ENCODE measurements at regions not wholly inside any gene's neighbourhood (a gene's known extent, or its start where the extent isn't known, plus 50 kb on each side); places are given as distances from the start of the nearest gene placed in this dataset.

GRCh38 chr14:76974365-76974764, 54.1 kb downstream of the IRF2BPL start:
- DNase-seq (ENCODE audit: low spot score): no peak

DNA sequence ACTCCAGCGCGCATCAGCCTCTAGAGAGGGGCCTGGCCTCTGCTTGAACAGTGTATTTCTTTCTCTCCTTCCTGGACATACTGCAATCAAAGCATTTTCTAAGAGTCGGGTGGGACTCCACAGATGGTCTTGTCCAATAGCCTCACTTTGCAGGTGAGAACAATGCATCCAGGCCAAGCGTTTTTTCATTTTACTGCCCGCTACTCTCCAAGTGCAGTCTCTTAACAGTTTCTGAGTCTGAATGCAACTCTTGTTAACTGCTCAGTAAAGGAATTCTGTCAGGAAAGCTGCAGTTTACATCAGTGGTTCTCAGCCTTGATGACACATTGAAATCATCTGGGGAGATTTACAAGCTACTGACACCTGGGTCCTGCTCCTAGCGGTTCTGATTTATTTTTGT, 57.0 kb downstream of the IRF2BPL start:
- no peak for DNase-seq (ENCODE audit: low spot score)

DNA sequence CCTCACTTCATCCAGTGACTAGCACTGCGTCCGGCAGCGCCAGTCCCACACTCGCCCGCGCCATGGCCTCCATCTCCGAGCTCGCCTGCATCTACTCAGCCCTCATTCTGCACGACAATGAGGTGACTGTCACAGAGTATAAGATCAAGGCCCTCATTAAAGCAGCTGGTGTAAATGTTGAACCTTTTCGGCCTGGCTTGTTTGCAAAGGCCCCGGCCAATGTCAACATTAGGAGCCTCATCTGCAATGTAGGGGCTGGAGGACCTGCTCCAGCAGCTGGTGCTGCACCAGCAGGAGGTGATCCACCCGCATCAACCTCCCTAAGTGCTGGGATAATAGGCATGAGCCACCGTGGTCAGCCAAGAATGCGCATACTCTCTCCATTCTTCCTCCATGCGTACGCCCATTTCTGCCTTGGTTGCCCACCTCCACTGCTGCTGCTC, 59.9 kb downstream of the IRF2BPL start:
- no peak for DNase-seq (ENCODE audit: low spot score)

GRCh38 chr14:76967788-76968187, 60.7 kb downstream of the IRF2BPL start:
- DNase-seq (ENCODE audit: low spot score): no peak

DNA sequence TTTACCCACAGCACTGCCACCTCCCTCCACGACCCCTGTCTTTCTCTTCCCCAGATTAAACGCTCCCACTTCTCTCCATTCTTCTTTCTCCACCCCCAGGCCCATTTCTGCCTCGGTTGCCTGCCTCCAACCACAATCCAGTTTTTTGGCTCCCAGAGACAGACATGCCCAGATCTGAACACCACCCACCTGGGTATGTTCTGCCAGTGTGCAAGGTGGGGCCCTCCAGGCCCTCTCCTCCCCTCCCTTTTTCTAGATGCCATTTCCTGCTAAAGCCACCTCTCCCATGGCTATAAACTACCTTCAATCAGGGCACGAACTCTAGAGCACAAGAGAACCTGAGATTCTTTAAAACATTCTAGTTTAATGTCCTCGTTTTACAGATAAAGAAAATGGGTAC, 63.3 kb downstream of the IRF2BPL start:
- no peak for DNase-seq (ENCODE audit: low spot score)

DNA sequence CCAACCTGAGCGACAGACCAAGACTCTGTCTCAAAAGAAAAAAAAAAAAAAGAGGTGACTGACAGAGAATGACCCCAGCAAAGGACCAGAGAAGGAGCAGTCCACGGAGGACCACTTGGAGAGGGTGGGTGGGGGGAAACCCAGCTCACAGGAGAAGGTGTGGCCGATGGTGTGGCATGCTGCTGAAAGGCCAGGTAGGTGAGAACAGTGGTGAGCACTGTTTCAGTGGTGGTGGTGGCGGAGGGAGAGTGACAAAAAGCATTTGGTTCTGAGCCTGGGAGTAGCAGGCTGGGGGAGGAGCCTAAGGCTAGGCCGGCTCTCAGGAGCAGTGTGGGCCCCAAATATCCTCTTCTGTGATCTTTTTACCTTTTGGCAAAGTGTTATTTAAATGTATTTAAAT, 63.8 kb downstream of the IRF2BPL start:
- DNase-seq (ENCODE audit: low spot score): no peak

DNA sequence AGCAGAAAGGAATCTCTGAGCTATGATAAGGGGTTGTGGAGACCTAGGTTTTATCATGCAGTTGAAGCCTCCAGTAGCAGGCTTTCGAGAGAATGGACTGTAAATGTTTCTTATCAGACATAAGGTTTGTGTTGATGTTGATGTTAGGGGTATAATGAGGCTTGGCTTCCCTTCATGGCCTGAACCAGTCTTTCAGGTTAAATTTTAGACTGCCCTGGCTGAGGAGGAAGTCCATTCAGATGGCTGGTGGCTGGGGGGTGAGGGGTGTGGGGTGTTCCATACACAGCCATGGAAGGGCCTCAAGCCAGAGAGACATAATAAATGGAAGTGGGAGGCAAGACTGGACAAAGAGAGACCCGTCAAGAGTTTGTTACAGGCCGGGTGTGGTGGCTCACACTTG, 65.1 kb downstream of the IRF2BPL start:
- DNase-seq (ENCODE audit: low spot score): no peak

GRCh38 chr14:76962303-76962660, 66.2 kb downstream of the IRF2BPL start:
- DNase-seq (ENCODE audit: low spot score): no peak

- DNase-seq (ENCODE audit: low spot score): peak; percentile 98
Observed at GRCh38 chr14:76961631-76962302, 66.7 kb downstream of the IRF2BPL start.

- DNase-seq (ENCODE audit: low spot score): peak; percentile 57
Observed at GRCh38 chr14:76958980-76959710, 69.4 kb downstream of the IRF2BPL start.

DNA sequence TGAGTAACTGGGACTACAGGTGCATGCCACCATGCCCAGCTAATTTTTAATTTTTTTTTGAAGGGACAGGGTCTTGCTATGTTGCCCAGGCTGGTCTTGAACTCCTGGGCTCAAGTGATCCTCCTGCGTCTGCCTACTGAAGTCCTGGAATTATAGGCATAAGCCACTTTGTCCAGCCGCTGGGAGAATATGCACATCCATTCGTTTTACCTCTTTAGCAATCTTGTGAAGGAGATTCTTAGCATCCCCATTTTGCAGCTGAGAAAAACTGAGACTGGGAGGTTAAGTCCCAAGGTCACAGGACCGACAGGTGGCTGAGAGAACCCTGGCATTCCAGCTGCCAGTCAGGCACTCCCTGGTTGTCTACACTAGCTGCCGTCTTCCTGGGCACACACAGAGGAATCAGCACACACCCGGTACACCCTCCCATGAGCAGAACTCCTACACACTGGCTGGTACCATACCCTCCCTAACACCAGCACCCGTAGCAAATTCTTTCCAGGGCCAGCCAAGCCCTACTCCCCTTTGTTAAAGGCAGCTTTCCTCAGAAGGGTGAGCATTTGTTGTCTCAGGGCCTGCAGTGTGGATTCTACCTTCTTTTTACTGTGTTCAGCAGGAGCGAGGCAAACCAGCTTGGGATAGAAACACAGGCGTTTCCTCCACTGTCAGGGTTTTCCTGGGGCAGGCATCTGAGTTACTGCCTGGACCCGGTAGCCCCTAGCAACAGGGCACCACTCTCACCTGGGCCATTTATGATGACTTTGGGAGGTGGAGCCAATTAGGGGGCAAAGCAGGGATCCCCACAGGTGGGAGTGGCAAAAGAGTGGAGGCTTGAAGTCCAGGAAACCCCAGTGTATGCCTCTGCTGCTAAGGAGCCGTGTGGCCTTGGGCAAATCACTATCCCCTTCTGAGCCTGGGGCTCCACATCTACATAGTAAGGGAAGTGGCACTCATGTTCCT, 70.2 kb downstream of the IRF2BPL start:
- DNase-seq (ENCODE audit: low spot score): no peak

DNA sequence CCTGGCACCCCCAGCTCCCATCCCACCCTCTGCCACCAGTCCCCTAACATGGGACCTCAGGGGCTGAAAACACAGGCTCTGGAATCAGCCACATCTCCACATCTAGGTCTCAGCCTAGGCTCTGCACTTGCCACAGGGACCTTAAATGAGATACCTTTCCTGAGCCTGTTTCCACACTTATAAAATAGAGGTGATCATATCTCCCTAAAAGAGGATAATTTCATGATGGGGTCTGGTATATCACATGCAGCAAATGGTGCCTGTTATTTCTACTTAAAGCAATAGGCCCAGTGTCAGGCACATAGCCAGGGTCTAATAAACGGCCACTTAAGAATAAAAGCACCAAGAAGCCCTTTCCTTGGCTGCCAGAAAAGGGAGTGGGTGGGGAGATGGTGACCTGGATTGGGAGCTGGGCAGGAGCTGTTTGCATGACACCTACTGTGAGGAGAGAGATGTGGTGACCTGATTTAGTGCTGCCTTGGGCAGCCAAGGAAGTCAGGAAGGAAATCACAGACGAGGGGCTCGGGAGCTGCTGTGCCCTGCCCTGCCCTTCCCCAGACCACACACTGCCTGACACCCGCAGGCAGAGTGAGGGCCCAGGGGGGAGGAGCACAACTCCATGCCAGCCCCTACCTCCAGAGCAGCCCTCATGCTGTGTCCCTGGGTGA, 71.2 kb downstream of the IRF2BPL start:
- DNase-seq (ENCODE audit: low spot score): peak; percentile 69

GRCh38 chr14:76956316-76957090, 72.0 kb downstream of the IRF2BPL start:
- peak; percentile 98 for DNase-seq (ENCODE audit: low spot score)

DNA sequence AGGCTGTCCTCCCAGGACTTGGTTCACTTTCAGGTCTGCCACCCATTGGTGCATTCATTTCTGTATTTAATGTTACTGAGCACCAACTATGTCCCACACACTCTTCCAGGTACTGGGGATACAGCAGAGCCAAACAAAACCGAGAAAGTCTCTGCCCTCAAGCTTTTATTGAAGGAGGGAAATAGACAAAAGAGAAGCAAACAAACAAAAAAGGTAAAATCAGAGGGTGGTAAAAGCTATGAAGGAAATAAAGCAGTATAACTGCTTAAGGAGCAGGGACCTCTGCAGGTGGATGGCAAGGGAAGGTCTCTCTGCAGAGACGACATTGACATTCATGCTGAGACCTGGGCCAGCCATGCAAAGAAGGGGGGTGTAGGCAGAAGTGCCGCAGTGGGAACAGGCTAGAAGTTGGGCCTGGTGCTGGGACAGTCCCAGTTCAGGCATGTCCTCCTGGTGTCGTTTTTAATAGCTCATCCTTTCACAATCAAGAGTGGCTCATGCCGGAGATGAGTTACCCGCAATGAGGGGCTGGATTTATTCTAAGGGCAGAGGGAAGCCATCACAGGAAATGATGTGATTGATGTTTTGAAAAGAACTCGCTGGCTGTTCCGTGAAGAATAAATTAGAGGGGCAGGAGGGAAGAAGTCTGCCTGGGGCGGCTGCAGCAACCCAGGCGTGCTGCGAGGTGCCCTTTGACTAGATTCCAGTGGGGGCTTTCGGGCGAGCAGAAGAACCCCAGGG, 72.8 kb downstream of the IRF2BPL start:
- DNase-seq (ENCODE audit: low spot score): peak; percentile 42

- DNase-seq (ENCODE audit: low spot score): no peak
Observed at GRCh38 chr14:76954394-76955190, 73.9 kb downstream of the IRF2BPL start.

DNA sequence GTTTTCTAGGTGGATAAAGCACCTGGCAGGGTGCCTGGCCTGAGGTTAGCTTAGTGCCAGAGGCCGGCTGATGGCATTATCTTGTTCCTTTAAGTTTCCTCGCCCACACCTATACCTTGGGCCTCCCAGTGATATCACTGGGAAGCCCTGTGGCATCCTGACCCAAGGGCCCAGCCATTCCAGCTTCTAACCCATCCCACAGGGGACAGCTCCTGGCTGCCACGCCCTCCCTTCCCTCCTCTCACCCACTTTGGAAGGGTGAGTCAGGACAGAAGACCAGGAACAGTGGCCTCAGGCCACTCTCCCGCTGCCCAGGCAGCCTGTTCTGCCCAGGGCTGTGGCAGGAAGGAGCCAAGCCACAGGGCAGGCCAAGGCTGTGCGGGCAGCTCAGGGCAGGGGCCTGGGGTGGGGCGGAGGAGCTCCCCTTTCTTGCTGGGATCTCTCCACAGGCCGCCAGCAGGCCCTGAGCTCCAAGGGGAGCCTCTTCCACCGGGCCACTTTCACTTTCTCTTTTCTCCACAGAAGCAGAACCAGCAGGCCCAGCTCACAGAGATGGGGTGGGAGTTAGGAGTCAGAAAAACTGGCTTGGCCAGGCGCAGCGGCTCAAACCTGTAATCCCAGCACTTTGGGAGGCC, 75.1 kb downstream of the IRF2BPL start:
- peak; percentile 86 for DNase-seq (ENCODE audit: low spot score)

DNA sequence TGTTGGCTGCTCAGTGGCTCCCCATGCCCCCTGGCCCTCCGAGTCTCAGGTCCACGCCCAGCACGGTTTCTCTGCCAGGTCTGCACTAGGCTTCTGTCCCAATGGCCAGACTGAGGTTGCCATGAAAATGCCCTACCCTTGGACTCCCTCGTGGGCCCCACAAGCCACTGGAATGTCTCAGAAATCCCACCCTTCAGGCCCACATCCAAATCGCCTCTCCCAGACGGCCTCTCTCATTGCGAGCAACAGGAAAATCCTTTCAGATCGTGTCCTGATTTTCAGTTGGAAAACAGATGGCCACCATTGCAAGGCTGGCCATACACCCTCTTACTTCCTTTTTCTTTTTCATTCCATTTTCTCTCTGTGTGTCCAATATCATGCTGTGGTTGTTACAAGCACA, 77.3 kb downstream of the IRF2BPL start:
- DNase-seq (ENCODE audit: low spot score): no peak

- DNase-seq (ENCODE audit: low spot score): no peak
Observed at GRCh38 chr14:76950055-76951020, 78.2 kb downstream of the IRF2BPL start.

Data from H4 (cell line).